Kidney (tissue), 13 donors: ENCODE measurements at regions not wholly inside any gene's neighbourhood (a gene's known extent, or its start where the extent isn't known, plus 50 kb on each side); places are given as distances from the start of the nearest gene placed in this dataset.

Source experiments
- DNase-seq, 5 donors: peaks; one replicate each; pipeline ENCODE4 v3.0.0-alpha.2; 2013 to 2020
- FAIRE-seq: peaks from 2 replicates; lab custom pipeline; 2012; peaks lifted over from hg19 to GRCh38; lab: Jason Lieb, UNC
- H3K27ac ChIP-seq, 2 donors: one replicate each; pipeline ENCODE4 v1.7.0; 2013; ENCODE audit warnings: low read depth in 2 of 2, low read length in 2 of 2, inconsistent platforms in 1 of 2
- H3K27me3 ChIP-seq: one replicate; pipeline ENCODE4 v1.7.1; 2013; ENCODE audit warnings: low read length, inconsistent platforms; ENCODE audit not compliant: control insufficient read depth, insufficient read depth
- H3K36me3 ChIP-seq, 3 donors: one replicate each; pipeline versions ENCODE4 v1.7.0 to v1.7.1; 2013; ENCODE audit warnings: low read length in 3 of 3, control low read depth in 1 of 3, inconsistent platforms in 1 of 3; ENCODE audit not compliant: insufficient read depth in 3 of 3, control insufficient read depth in 2 of 3
- H3K4me1 ChIP-seq, 3 donors: one replicate each; pipeline versions ENCODE4 v1.7.0 to v1.7.1; 2013; ENCODE audit warnings: low read length in 3 of 3, inconsistent platforms in 1 of 3, low read depth in 1 of 3; ENCODE audit not compliant: control insufficient read depth in 2 of 3, insufficient read depth in 2 of 3
- H3K4me3 ChIP-seq, 3 donors: one replicate each; pipeline versions ENCODE4 v1.7.0 to v1.8.1; 2013; ENCODE audit warnings: low read length in 3 of 3, control low read depth in 1 of 3, inconsistent platforms in 1 of 3
- H3K9ac ChIP-seq, 3 donors: one replicate each; pipeline versions ENCODE4 v1.7.0 to v1.7.1; 2013; ENCODE audit warnings: low read length in 3 of 3, control low read depth in 1 of 3, inconsistent platforms in 1 of 3
- H3K9me3 ChIP-seq, 3 donors: one replicate each; pipeline versions ENCODE4 v1.7.0 to v1.7.1; 2013; ENCODE audit warnings: low read length in 3 of 3, control low read depth in 1 of 3, inconsistent platforms in 1 of 3; ENCODE audit not compliant: control insufficient read depth in 2 of 3, insufficient read depth in 1 of 3
- CTCF ChIP-seq: IDR thresholded peaks from 3 replicates; pipeline ENCODE4 v1.5.1; 2012; ENCODE audit warnings: mild to moderate bottlenecking, moderate library complexity, borderline replicate concordance; ENCODE audit not compliant: insufficient read depth; ENCODE audit errors: extremely low read depth
- intact Hi-C: fragments of 100-400 bp; cut with DNase I; formaldehyde crosslinking; loops from one replicate; pipeline ENCODE4 v1.11.1; 2022
- donor health status: control.
- donor health status: control.
- donor health status: control.
- donor health status: control.
- donor health status: control.
- donor health status: DM: yes; HTN: yes; CAD: no.
- donor health status: Normal renal cell carcinoma (clear cell type).

GRCh38 chr2:16167870-16168426 is 227.6 kb downstream of the MYCN start:
- H3K4me3 ChIP-seq = no peak overlapping the region
- no peaks in the 10 kb centered on the region for H3K36me3 ChIP-seq
- FAIRE-seq (no peak), DNase-seq (no peak)
- TF ChIP-seq CTCF = no peak
- H3K4me1 ChIP-seq = no peaks in the 10 kb centered on the region
- H3K27ac ChIP-seq = no peak overlapping the region
- no peaks in the 10 kb centered on the region for H3K9me3 ChIP-seq
- intact Hi-C loops = no loop called here
- no peak overlapping the region for H3K9ac ChIP-seq
- no peaks in the 10 kb centered on the region for H3K27me3 ChIP-seq

DNA sequence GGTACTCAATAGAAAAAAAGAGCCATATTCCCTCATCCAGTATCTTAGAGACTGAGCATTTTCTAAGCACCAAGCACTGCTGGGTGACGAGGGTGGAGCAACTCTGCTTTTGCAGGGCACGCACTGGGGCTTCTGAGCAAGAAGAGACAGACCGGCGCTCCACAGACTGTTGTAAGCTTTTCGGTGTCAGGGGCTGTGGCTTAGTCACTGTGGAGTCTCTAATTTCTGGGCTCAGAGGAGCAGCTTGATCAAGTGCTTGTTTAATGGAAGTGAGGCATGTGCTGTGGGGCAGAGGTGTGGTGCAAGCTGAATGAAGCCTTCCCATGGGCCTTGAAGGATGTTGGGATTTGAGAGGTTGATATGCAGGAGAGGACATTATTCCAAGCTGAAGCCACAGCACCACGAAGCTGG is 227.1 kb downstream of the MYCN start:
- intact Hi-C loops = no loop called here
- H3K36me3 ChIP-seq = no peaks in the 10 kb centered on the region
- H3K9me3 ChIP-seq = no peaks in the 10 kb centered on the region
- no peak overlapping the region for H3K4me3 ChIP-seq
- no peak for TF ChIP-seq CTCF
- no peak overlapping the region for H3K27ac ChIP-seq
- no peak overlapping the region for H3K9ac ChIP-seq
- no peaks in the 10 kb centered on the region for H3K27me3 ChIP-seq
- no peak for DNase-seq
- no peak for FAIRE-seq
- H3K4me1 ChIP-seq = no peaks in the 10 kb centered on the region

DNA sequence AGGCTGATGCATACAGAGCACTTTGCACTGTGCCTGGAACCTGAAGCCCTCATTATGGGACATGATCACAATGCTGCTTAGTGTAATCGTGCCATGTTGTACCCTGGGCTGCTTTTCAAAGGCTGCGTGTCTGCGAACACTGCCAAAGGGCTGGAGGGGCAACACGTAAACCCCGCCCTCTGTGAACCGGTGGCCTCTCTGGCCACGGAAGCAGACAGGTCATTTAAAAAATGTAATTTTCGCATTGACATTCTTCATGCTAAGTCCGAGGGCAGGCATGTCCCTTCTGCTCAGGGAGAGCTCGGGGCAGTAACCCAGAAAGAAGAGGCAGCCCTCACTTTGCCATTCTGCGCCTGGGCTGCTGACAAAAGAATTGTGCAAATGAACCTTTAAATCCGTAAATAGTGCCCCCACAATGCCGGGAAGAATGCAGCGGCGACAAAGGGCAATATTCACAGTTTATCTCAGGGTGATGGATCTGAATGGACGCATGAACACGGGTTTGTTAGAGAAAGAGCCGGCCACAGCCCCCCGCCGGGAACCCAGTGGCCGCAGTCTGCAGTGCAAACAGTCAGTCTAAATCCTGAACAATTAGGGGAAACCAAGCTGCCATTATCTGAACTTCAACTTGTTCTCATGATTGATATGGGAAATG is 226.1 kb downstream of the MYCN start:
- Histone ChIP-seq H3K4me1 (no peaks in the 10 kb centered on the region), H3K36me3 (no peaks in the 10 kb centered on the region), H3K9ac (no peak overlapping the region), H3K9me3 (no peaks in the 10 kb centered on the region), H3K27ac (no peak overlapping the region), H3K4me3 (no peak overlapping the region), H3K27me3 (no peaks in the 10 kb centered on the region)
- FAIRE-seq (no peak), DNase-seq (no peak)
- no peak for TF ChIP-seq CTCF
- intact Hi-C loops = no loop called here
